HTR-8/SVneo (cell line): ENCODE measurements at regions not wholly inside any gene's neighbourhood (a gene's known extent, or its start where the extent isn't known, plus 50 kb on each side); places are given as distances from the start of the nearest gene placed in this dataset.
A peak's percentile ranks its signal among the peaks of the same experiment; 100 is the strongest.

Source experiments
- DNase-seq: peaks from one replicate; pipeline ENCODE4 v3.0.0; 2011; ENCODE audit warnings: low spot score, mixed read lengths; ENCODE audit not compliant: insufficient read length
- FAIRE-seq: peaks from 2 replicates; lab custom pipeline; 2011; peaks lifted over from hg19 to GRCh38; lab: Jason Lieb, UNC

GRCh38 chr2:180675170-180675569 lies 305.2 kb upstream of the UBE2E3 start:
- DNase-seq, result no peak
- no peak for FAIRE-seq

GRCh38 chr2:180672377-180672776 lies 308.0 kb upstream of the UBE2E3 start:
- FAIRE-seq (no peak), DNase-seq (no peak)

- FAIRE-seq, result no peak
- no peak for DNase-seq
Measured at GRCh38 chr2:180670302-180671003, 310.0 kb upstream of the UBE2E3 start.

GRCh38 chr2:180669016-180669415 lies 311.4 kb upstream of the UBE2E3 start:
- FAIRE-seq, result no peak
- DNase-seq, result no peak

GRCh38 chr2:180664507-180664906 lies 315.9 kb upstream of the UBE2E3 start:
- FAIRE-seq, result no peak
- DNase-seq, result no peak

- DNase-seq, result no peak
- FAIRE-seq, result no peak
Measured at GRCh38 chr2:180662941-180663471, 317.4 kb upstream of the UBE2E3 start.

- FAIRE-seq, result no peak
- no peak for DNase-seq
Measured at GRCh38 chr2:180662521-180662920, 317.9 kb upstream of the UBE2E3 start.

- DNase-seq, result no peak
- FAIRE-seq, result no peak
Measured at GRCh38 chr2:180661686-180662030, 318.7 kb upstream of the UBE2E3 start.

- DNase-seq (no peak), FAIRE-seq (no peak)
Measured at GRCh38 chr2:180660881-180661685, 319.3 kb upstream of the UBE2E3 start.

GRCh38 chr2:180660207-180660606 lies 320.2 kb upstream of the UBE2E3 start:
- FAIRE-seq, result no peak
- no peak for DNase-seq

- no peak for FAIRE-seq
- DNase-seq, result peak; percentile 18
Measured at GRCh38 chr2:180657054-180657453, 323.4 kb upstream of the UBE2E3 start.

- no peak for DNase-seq
- FAIRE-seq, result peak; percentile 23
Measured at GRCh38 chr2:180656455-180656847, 324.0 kb upstream of the UBE2E3 start.

GRCh38 chr2:180655842-180656454 lies 324.5 kb upstream of the UBE2E3 start:
- no peak for DNase-seq
- no peak for FAIRE-seq

- DNase-seq (no peak), FAIRE-seq (no peak)
Measured at GRCh38 chr2:180655393-180655792, 325.0 kb upstream of the UBE2E3 start.

GRCh38 chr2:180653481-180653880 lies 326.9 kb upstream of the UBE2E3 start:
- FAIRE-seq, result no peak
- DNase-seq, result no peak

- no peak for DNase-seq
- FAIRE-seq, result no peak
Measured at GRCh38 chr2:180652794-180653193, 327.6 kb upstream of the UBE2E3 start.

- DNase-seq, result no peak
- no peak for FAIRE-seq
Measured at GRCh38 chr2:180651596-180651995, 328.8 kb upstream of the UBE2E3 start.

GRCh38 chr2:180647621-180648020 lies 332.8 kb upstream of the UBE2E3 start:
- DNase-seq (no peak), FAIRE-seq (no peak)

- no peak for FAIRE-seq
Measured at GRCh38 chr2:180647221-180647620, 333.2 kb upstream of the UBE2E3 start.

GRCh38 chr2:180646756-180647155 lies 333.6 kb upstream of the UBE2E3 start:
- no peak for DNase-seq
- no peak for FAIRE-seq

More at GRCh38 chr2:180647221-180647620, 333.2 kb upstream of the UBE2E3 start:
- no peak for DNase-seq

- no peak for FAIRE-seq
- no peak for DNase-seq
Measured at GRCh38 chr2:180644709-180645108, 335.7 kb upstream of the UBE2E3 start.
